D341Med (cell line): ENCODE measurements at regions not wholly inside any gene's neighbourhood (a gene's known extent, or its start where the extent isn't known, plus 50 kb on each side); places are given as distances from the start of the nearest gene placed in this dataset.
A peak's percentile ranks its signal among the peaks of the same experiment; 100 is the strongest.
"Not testable (repeated sequence)": the region's sequence is repeated elsewhere in the genome, so short reads cannot be mapped to it uniquely, and the experiment has no call there.

Experiments used
- DNase-seq: peaks from one replicate; pipeline ENCODE4 v3.0.0; 2012; ENCODE audit warnings: low spot score

GRCh38 chr7:10779465-10780399 lies 193.9 kb upstream of the PHF14 start:
- no peak for DNase-seq

- DNase-seq: no peak
Observed at GRCh38 chr7:10780400-10780747, 193.3 kb upstream of the PHF14 start.

- not testable (repeated sequence) for DNase-seq
Observed at GRCh38 chr7:10786976-10787375, 186.7 kb upstream of the PHF14 start.

- DNase-seq: no peak
Observed at GRCh38 chr7:10789170-10789569, 184.5 kb upstream of the PHF14 start.

- DNase-seq: no peak
Observed at GRCh38 chr7:10790910-10791309, 182.8 kb upstream of the PHF14 start.

GRCh38 chr7:10793995-10794775 lies 179.5 kb upstream of the PHF14 start:
- DNase-seq: no peak

- no peak for DNase-seq
Observed at GRCh38 chr7:10797157-10797556, 176.5 kb upstream of the PHF14 start.

- no peak for DNase-seq
Observed at GRCh38 chr7:10798044-10798443, 175.6 kb upstream of the PHF14 start.

- no peak for DNase-seq
Observed at GRCh38 chr7:10799475-10799874, 174.2 kb upstream of the PHF14 start.

- no peak for DNase-seq
Observed at GRCh38 chr7:10802011-10802410, 171.7 kb upstream of the PHF14 start.

GRCh38 chr7:10802526-10802925 lies 171.1 kb upstream of the PHF14 start:
- DNase-seq: no peak

GRCh38 chr7:10803720-10804119 lies 170.0 kb upstream of the PHF14 start:
- DNase-seq: no peak

- DNase-seq: no peak
Observed at GRCh38 chr7:10804770-10805169, 168.9 kb upstream of the PHF14 start.

- DNase-seq: no peak
Observed at GRCh38 chr7:10815546-10815945, 158.1 kb upstream of the PHF14 start.

- DNase-seq: peak; percentile 51
Observed at GRCh38 chr7:10821156-10821555, 152.5 kb upstream of the PHF14 start.

- DNase-seq: no peak
Observed at GRCh38 chr7:10824154-10824553, 149.5 kb upstream of the PHF14 start.

GRCh38 chr7:10838228-10838627 lies 135.4 kb upstream of the PHF14 start:
- DNase-seq: no peak

- DNase-seq: no peak
Observed at GRCh38 chr7:10845225-10845624, 128.4 kb upstream of the PHF14 start.

- no peak for DNase-seq
Observed at GRCh38 chr7:10855583-10855982, 118.1 kb upstream of the PHF14 start.

- no peak for DNase-seq
Observed at GRCh38 chr7:10860516-10860915, 113.2 kb upstream of the PHF14 start.

GRCh38 chr7:10863476-10863875 lies 110.2 kb upstream of the PHF14 start:
- DNase-seq: no peak

GRCh38 chr7:10874666-10875065 lies 99.0 kb upstream of the PHF14 start:
- no peak for DNase-seq

GRCh38 chr7:10875080-10875479 lies 98.6 kb upstream of the PHF14 start:
- DNase-seq: no peak
